DMS53 treated with DMSO at 0.1 percent for 48 hours (cell line): ENCODE measurements at regions not wholly inside any gene's neighbourhood (a gene's known extent, or its start where the extent isn't known, plus 50 kb on each side); places are given as distances from the start of the nearest gene placed in this dataset.

Experiments used
- DNase-seq: peaks from one replicate; lab custom pipeline; 2025; ENCODE audit not compliant: unreplicated experiment; lab: John Stamatoyannopoulos, UW

DNA sequence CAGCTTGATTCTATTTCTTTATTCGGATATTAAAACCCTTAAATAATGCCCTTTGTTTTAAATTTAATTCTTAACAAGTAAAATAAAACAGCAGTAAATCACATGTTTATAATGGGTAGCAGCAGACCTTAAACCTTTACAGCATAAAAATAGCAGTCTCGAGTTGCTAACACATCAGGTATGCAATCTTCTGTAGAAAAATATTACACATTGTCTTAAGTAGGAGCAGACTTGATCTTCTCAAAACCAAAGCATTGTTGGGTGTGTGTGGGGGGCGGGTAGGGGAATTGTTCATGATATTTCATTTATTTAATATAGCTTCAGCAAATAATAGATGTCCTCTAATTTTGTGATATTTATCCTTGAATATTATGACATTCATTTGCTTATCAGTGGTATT is 331.4 kb downstream of the PCDH7 start:
- no peak for DNase-seq

DNA sequence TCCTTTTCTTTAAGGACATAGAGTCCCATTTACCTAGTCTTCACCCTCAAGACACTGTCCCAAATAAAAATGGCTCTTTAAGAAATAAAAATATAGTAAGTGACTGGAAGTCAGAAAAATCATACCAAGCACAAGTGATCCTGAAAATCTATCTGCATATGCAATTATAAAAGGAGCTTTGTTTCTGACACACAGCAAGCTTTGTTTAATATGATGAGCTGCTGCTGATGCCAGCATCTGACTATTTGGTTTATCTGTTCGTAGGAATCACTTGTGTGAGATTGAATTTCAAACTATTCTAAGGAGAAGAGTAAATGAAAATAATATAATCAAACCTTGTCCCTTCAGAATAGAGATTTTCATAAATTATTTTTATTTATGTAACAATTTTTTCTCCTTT is 332.4 kb downstream of the PCDH7 start:
- no peak for DNase-seq

DNA sequence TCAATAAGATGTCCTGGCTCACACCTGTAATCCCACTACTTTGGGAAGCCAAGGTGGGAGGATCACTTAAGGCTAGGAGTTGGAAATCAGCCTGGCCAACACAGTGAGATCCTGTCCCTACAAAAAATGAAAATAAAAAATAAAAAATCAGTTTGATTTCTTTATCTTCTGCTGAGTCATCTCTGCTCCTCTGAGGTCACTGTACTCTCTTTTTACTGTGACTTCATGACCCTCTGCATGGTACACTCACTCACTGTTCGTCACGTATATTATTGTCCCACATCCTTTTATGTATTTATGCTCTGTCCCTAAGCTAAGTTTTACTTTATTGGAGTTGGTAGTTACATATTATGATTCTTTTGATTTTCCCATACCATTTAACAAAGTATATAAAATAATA is 333.3 kb downstream of the PCDH7 start:
- DNase-seq: no peak

DNA sequence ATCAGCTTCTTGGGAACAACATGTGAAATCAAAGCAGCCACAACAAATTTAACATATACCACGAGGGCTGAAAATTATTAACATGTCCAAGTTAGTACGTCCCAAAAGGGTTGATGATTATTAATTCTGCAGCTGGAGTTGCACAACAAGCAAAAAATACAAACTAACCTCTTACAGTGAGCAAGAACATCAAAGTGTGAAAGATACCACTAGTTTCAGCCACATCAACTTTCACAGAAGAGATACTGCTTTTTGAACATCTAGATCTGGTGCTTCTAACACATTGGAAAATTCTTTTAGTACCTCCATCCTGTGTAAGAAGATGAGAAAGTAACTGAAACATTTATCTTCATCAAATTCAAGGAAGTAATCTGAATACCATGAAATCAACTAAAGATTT is 334.1 kb downstream of the PCDH7 start:
- no peak for DNase-seq

DNA sequence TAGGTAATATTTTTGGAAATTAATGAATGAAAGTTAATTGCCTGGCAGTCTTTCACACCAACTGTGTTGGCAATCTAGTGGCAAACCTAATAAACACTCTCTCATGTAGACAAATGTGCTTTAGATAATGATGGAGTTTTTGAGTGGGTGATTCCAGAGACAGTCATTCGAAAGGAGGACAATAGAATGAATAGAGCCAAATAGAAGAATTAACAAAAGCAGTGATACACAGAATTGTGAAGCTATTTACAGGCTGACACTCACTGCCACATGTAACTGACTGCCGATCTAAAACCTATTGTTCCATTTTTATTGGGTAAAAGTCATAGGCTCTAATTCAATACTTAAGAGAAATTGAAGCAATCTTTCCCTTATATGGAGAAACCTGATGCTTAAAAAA is 338.5 kb downstream of the PCDH7 start:
- DNase-seq: no peak

DNA sequence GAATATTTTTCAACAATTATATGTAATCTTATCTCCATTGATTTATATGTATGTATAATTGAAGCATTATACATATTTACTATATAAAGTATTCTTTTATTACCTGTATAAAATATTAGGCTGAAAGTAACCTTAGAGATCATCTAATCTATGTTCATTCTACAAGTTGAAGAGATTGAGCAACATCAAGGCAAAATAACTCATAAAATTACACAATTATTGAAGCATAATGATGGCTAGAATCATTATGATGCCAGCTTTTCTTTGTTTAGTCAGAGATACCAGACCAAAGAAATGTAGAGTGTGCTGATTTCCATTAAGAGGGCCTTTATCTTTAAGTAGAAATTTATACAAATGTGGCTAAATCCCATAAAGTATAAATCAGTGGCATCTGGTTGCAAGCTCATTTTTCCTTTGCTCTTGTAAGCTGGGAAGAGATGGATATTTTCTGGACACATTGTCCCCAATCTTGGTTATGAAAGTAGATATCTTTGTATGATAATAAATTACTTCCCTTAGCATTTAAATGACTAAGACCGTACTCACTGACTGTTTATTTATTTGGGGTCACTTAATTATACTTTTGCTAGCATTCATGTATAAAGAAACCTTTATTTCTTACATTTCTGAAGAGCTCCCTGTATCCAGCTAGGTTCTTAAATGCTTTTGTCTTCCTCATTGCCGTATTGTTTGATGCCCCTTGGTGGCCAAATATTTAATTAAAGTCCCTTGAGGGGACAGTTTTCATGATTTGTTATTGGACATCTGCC is 339.8 kb downstream of the PCDH7 start:
- no peak for DNase-seq

DNA sequence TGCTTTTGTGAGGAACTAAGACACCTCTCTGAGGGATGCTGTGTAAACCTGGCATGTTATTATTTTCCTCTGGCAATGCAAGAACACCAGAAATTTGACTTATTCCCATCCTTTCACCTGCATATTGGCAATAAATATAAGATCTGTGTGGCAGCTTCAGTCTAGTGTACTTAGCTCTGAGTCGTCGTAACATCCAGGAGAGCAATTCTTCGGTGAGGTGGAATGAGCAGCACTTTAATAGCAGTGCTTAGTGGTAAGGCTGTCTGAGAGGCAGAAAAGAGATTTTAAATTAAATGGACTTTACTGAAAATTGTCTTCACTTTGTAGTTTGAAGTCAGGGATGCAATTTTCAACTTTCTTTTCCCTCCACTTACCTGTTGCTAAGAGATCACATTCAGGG is 344.9 kb downstream of the PCDH7 start:
- DNase-seq: no peak

DNA sequence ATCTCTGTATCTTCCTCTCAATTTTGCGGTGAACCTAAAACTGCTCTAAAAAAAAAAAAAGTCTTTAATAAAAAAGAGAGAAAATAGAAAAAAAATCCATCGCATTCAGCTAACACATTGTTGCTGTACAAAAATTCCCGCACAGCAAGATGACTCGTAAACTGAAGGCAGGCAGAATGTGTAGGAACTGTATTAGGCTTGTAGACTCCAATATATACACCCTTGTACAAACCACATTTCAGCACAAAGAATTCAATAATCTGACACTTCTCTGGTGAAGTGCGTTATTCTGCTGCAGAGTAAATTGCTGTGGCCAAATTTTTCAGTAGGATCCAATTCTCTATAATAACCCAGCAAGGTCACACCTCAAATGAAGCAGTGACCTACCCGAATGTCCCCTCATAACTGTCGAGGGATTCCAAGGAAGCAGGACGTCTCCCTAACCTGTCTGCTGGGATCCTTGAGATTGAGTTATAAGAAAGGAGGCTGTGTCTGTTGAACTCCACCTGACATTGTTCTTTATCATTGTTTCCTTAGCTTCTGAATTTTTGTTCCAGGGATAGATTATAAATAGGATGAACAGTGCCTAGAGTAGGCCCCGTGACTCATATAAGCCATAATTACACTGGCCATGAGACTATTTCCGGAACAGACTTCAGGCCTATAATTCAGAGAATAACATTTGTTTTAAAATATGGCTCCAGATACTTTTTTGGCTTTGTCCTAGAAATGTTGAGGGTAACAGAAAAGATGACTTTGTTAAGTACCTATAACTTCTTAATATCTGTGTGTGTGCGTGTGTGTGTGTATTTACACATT is 348.3 kb downstream of the PCDH7 start:
- no peak for DNase-seq

DNA sequence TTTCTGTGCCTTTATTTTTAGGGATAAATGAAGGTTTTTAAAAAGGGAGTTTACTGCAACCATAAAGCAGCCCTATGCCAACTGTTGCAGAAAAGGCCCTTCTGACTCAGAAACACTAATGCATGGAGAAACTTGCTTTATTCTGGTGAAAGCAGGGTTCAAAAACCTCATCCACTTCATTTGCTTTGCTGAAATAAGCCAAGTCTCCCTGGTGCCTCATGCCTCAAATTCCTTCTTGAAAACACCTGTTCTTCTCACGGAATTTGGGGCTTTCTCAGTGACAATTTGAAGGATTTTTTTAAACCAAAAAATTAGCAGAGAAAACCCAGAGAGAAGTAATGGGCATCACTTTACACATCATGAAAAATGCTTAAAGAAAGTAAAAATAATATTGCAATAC is 349.0 kb downstream of the PCDH7 start:
- DNase-seq: no peak

DNA sequence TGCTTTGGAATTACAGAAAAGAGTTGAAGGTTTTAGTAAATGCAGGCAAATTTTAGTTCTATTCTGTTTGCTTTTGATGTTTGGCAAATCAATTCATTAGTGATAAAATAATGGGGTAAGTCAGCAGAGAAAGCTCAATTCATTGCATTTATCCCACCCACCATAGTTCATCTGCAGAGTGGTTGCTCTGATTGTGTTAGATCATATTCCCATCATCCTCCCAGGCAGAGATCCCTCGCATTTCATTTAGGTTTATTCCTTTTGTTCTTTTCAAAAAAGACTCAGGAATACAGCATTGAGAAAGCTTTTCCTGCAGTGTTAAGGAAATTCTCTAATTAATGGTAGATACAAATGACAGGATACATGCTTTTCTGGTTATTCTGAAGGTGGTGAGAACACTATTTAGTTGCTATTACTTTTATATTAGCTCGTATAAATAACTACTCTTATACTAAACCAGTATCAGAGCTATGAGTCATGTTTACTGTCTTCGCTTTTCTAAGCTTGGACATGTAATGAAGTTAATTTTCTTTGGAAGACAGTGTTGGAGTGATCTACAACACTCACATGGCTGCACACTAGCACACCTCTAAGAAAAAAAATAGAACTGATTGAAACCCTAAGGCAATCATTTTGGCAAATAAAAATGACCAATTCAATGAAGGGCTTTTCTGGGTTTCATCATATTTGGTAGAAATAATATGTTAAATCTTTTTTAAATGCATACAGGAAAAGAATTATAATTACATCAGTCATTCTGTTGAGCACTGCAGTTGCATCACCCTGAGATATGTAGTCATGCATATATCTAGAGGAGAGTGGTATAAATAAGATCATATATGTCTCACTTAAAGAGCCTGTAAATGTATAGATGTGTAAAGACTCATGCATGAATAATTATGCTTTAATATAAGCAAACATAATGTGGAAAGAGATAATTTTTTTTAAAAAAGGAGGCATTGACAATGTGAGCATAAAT is 351.6 kb downstream of the PCDH7 start:
- DNase-seq: no peak

DNA sequence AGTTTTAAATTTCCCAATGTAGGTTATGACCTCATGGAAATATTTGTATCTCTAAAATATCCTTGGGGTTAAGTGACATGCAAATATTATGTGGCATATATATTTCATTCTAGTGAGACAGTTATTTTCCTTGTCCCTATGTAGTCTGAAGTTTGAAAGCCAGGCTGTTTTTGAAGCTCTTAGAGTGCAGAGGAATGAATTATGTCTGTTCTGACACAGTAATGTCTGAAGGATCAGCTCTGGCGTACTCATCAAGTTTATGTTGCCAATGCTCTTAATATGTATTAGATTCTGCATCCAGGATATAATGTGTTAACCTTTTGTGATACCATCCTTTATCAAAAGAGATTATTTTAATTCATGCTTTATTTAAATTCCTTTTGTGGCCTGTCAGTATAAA is 355.8 kb downstream of the PCDH7 start:
- no peak for DNase-seq

DNA sequence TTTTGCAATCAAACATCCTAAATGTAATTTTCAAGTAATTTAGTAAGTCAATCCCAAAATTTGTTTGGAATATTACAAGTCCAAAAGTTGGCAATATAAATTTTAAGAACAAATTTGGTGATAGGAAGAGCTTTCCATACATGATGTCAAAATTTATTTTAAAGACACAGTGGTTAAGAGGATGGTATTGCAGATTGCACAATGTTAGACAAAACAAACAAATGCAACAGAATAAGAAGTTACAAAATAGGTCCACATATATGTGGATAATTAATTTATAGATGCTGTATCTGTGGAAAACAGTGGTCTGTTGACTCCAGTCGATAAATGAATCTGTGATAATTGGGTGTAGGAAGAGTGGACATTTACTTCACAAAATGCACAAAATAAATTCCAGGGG is 358.5 kb downstream of the PCDH7 start:
- no peak for DNase-seq

DNA sequence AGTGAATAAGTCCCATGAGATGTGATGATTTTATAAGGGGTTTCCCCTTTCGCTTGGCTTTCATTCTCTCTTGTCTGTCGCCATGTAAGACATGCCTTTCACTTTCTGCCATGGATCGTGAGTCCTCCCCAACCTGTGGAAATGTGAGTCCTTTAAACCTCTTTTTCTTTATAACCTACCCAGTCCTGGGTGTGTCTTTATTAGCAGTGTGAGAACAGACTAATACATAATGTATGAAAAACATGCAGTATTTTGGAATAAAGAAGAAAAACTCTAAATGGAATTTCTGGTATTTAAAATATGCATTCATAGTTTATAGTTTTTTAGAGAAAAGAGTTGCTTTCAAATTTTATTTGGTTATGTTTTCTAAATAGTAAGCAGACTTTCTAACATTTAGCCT is 360.7 kb downstream of the PCDH7 start:
- DNase-seq: no peak

DNA sequence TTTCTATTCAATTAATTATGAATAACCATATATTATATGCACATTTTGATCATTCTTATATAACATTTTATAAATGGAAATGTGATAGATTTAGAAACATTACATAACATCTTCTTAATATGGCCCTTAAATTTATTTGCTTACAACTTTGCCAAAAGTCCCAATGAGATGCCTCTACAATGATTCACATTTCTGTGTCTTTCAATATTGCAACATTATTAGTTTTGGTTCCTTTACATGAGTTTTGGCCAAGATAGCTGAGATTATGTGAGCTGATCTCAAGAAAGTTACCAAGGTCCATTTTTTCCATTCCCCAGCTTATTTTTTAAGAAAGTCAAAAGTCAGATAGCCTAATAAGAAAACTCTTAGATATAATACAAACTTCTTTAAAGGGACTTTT is 361.2 kb downstream of the PCDH7 start:
- DNase-seq: no peak

DNA sequence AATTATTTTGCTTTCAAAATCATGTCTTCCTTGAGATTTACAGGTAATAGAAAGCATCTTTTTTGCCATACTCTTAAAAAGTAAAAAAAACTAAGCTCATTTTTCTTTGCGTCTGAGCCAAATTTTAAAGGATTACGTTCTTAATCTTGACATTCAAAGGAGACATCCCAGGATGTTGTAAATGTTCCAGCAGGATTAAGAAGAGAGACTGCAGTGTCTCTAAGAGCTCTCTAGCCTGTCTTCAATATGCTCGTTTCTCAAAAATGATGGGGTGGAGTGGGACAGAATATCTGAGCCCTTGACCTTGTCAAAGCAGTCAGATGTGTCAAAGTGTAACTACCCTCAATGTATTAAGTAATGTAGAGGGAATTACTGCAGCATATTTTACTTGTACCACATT is 363.3 kb downstream of the PCDH7 start:
- no peak for DNase-seq

DNA sequence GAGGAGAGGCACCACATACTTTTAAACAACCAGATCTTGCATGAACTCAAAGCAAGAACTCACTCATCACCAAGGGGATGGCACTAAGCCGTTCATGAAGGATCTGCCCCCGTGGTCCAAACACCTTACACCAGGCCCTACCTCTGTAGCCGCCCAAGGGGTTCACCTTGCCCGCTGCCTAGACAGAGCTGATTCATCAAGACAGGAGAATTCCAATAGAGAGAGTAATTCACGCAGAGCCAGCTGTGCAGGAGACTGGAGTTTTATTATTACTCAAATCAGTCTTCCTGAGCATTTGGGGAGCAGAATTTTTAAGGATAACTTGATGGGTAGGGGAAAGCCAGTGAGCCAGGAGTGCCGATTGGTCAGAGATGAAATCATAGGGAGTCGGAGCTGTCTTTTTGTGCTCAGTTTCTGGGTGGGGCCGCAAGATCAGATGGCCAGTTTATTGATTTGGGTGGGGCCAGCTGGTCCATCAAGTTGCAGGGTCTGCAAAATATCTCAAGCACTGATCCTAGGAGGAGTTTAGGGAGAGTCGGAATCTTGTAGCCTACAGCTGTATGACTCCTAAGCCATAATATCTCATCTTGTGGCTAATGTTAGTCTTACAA is 364.7 kb downstream of the PCDH7 start:
- no peak for DNase-seq

DNA sequence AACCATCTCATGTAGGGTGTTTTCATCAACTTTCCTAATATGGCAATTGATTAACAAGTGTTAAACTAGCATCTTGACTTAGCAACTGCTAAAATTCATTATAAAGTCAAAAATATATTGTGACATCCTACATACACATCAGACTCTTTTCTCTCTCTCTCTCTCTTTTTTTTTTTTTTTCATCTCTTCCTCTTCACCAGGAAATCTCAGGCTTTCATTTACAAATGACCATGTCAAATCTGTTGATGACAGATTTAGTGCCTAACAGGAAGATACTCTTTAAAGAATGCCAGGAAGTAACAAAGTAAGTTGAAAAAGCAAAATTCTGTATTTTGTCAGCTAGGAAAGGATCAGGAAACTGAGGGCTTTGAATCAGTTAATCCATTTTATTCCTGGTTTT is 365.5 kb downstream of the PCDH7 start:
- no peak for DNase-seq

DNA sequence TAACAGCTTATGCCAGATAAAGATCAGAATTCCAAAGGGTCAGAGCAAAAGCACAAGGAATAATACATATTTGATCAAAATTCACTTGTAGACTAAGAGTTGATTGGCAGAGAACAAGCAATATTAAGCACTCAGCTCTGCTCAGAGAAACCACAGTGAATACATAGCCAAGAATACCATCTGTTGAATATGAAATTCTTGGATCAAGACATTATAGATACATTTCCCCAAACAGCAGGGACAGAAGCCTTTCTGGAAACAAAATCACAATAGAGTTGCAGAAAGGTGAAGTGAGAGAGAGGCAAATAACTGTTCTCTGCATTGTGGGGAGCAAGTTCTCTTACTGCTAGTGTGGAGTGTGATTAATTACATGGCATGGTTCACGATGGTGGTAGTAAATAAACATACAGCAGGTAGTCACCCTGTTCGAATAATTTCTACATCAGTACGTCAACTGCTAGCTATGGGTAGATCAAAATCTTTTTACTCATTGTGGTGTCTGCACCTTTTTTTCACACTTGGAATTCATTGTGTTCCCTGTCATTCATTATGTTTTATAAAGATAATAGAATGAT is 366.7 kb downstream of the PCDH7 start:
- DNase-seq: no peak

DNA sequence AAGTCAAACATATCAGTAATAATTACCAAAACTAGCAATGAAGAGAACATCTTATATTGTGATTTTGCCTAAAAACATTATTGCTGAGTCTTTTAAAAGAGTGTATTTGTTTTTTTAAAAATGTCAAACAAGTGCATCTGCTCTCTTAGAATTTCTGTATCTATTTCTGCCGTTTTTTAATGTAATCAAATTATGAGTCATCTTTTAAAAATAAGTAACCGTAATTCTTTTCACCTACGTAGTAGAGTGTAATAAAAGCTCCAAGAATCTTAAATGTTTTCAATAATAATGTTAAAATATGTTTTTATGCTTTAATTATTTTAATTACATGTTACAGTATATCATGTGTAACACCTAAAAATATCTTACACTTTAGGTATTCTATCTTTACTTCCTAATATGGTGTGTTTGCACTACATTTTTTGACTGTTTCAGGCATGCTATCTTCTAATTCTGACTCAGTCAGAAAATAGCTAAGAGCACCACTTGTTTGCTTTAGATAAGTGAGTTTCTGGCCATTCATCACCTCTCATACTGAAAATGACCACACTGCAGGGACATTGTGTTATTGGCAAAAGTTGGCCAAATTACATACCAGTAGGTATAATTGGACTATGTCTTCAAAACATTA is 368.5 kb downstream of the PCDH7 start:
- peak; percentile 11 for DNase-seq

DNA sequence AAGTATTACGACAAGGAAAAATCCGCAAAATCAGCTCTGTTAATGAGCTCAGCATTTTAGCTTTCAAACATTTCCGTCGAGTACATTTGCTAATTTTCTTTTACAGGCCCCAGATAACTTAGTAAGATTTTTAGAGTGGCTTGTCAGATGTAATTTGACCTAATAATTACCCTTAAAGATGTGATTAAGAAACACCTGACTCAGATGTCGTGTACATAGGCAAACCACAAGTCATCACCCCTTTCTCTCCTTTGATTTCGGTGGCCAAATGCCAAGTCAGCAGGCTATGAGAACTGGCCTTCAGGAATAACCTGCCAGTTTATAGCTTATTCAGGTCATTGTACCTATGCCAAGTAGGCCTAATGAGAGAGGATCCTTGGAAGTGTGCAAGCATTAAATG is 369.6 kb downstream of the PCDH7 start:
- DNase-seq: no peak
